AG20443 (cell line): ENCODE measurements at regions not wholly inside any gene's neighbourhood (a gene's known extent, or its start where the extent isn't known, plus 50 kb on each side); places are given as distances from the start of the nearest gene placed in this dataset.

Experiments used
- DNase-seq: peaks from one replicate; pipeline ENCODE4 v3.0.0; 2012; ENCODE audit warnings: low spot score, mixed read lengths

GRCh38 chrX:46301903-46302302 lies 243.3 kb downstream of the ZNF674 start:
- no peak for DNase-seq

- peak; percentile 44 for DNase-seq
Observed at GRCh38 chrX:46298821-46299220, 246.4 kb downstream of the ZNF674 start.

- DNase-seq: no peak
Observed at GRCh38 chrX:46295963-46296362, 249.3 kb downstream of the ZNF674 start.

GRCh38 chrX:46294234-46294633 lies 251.0 kb downstream of the ZNF674 start:
- DNase-seq: peak; percentile 27

GRCh38 chrX:46279925-46280313 lies 265.3 kb downstream of the ZNF674 start:
- peak; percentile 26 for DNase-seq

GRCh38 chrX:46279214-46279924 lies 265.9 kb downstream of the ZNF674 start:
- peak; percentile 5 for DNase-seq

- DNase-seq: no peak
Observed at GRCh38 chrX:46278572-46278971, 266.6 kb downstream of the ZNF674 start.

- DNase-seq: no peak
Observed at GRCh38 chrX:46268412-46268811, 276.8 kb downstream of the ZNF674 start.

- no peak for DNase-seq
Observed at GRCh38 chrX:46263494-46263893, 281.7 kb downstream of the ZNF674 start.

GRCh38 chrX:46262304-46262703 lies 282.9 kb downstream of the ZNF674 start:
- DNase-seq: no peak

- DNase-seq: peak; percentile 10
Observed at GRCh38 chrX:46260499-46260898, 284.7 kb downstream of the ZNF674 start.

GRCh38 chrX:46258356-46258755 lies 286.9 kb downstream of the ZNF674 start:
- DNase-seq: no peak

- DNase-seq: no peak
Observed at GRCh38 chrX:46257451-46257879, 287.8 kb downstream of the ZNF674 start.

- no peak for DNase-seq
Observed at GRCh38 chrX:46256875-46257274, 288.3 kb downstream of the ZNF674 start.

GRCh38 chrX:46255046-46255445 lies 290.2 kb downstream of the ZNF674 start:
- DNase-seq: no peak

GRCh38 chrX:46254641-46255040 lies 290.6 kb downstream of the ZNF674 start:
- peak; percentile 5 for DNase-seq

- no peak for DNase-seq
Observed at GRCh38 chrX:46251755-46252154, 293.5 kb downstream of the ZNF674 start.

- no peak for DNase-seq
Observed at GRCh38 chrX:46250151-46250550, 295.1 kb downstream of the ZNF674 start.

GRCh38 chrX:46247456-46247855 lies 297.8 kb downstream of the ZNF674 start:
- no peak for DNase-seq

GRCh38 chrX:46244451-46244850 lies 300.8 kb downstream of the ZNF674 start:
- DNase-seq: no peak

GRCh38 chrX:46236411-46236810 lies 308.8 kb downstream of the ZNF674 start:
- DNase-seq: no peak

GRCh38 chrX:46235778-46236177 lies 309.4 kb downstream of the ZNF674 start:
- no peak for DNase-seq

GRCh38 chrX:46234775-46235174 lies 310.4 kb downstream of the ZNF674 start:
- DNase-seq: no peak

GRCh38 chrX:46228389-46228788 lies 316.8 kb downstream of the ZNF674 start:
- no peak for DNase-seq
